GM23248 (cell line): ENCODE measurements at regions not wholly inside any gene's neighbourhood (a gene's known extent, or its start where the extent isn't known, plus 50 kb on each side); places are given as distances from the start of the nearest gene placed in this dataset.

ENCODE experiments used
- EZH2 ChIP-seq: fragments of 200-600 bp; sonication (generic); IDR thresholded peaks from 2 replicates; pipeline ENCODE4 v1.6.1; 2018; ENCODE audit warnings: antibody characterized with exemption, mild to moderate bottlenecking; ENCODE audit not compliant: insufficient read depth, poor library complexity, severe bottlenecking
- EZH2phosphoT487 ChIP-seq: fragments of 200-600 bp; sonication (generic); IDR thresholded peaks from 2 replicates; pipeline ENCODE4 v1.6.1; 2018; ENCODE audit warnings: antibody characterized with exemption, moderate library complexity, mild to moderate bottlenecking, low read depth; ENCODE audit not compliant: insufficient read depth

GRCh38 chr7:1349351-1349761, 109.9 kb downstream of the MICALL2 start:
- TF ChIP-seq EZH2 (no peak), EZH2phosphoT487 (no peak)
